ENCODE measurements at regions not wholly inside any gene's neighbourhood (a gene's known extent, or its start where the extent isn't known, plus 50 kb on each side); places are given as distances from the start of the nearest gene placed in this dataset.

GRCh38 chr17:12301551-12301950, 280.9 kb downstream of the MAP2K4 start:
- Histone ChIP-seq H3K9ac (no peak overlapping the region), H3K36me3 (no peaks in the 10 kb centered on the region), H3K4me3 (no peak overlapping the region), H3K4me1 (peaks cover 5% of the 10 kb centered on the region), H3K27ac (no peak overlapping the region), H3K4me2 (no peak overlapping the region), H3K27me3 (no peaks in the 10 kb centered on the region), H4K20me1 (ENCODE audit: low read depth) (no peaks in the 10 kb centered on the region), H3K9me3 (ENCODE audit: low read depth) (no peaks in the 10 kb centered on the region), H3K79me2 (ENCODE audit: low read depth) (no peaks in the 10 kb centered on the region), H3F3A (ENCODE audit: low read depth) (no peaks in the 10 kb centered on the region), H2AFZ (replicated peaks) (no peak overlapping the region)
- Mint-ChIP-seq H3K4me3 (no peak overlapping the region), H3K36me3 (no peaks in the 10 kb centered on the region), H3K27ac (no peak overlapping the region), H3K9me3 (no peaks in the 10 kb centered on the region), H3K27me3 (ENCODE audit: insufficient read depth, low read depth) (peaks cover 3% of the 10 kb centered on the region), H3K4me1 (peaks cover 11% of the 10 kb centered on the region)
- no peak for DNase-seq (ENCODE audit: low spot score)
- TF ChIP-seq EZH2 (IDR thresholded peaks at IDR 0.05) = no peak
- TF ChIP-seq CTCF (IDR thresholded peaks at IDR 0.05) = no peak
- no peak for TF ChIP-seq EZH2phosphoT487 (IDR thresholded peaks at IDR 0.05)

- TF ChIP-seq CTCF (IDR thresholded peaks at IDR 0.05) (no peak), EZH2 (IDR thresholded peaks at IDR 0.05) (no peak), EZH2phosphoT487 (IDR thresholded peaks at IDR 0.05) (no peak)
- no peaks in the 10 kb centered on the region for H3K4me1 ChIP-seq
- no peak for DNase-seq (ENCODE audit: low spot score)
- H3K27ac ChIP-seq = no peak overlapping the region
- H3K9me3 ChIP-seq (ENCODE audit: low read depth) = no peaks in the 10 kb centered on the region
- no peaks in the 10 kb centered on the region for H3K36me3 Mint-ChIP-seq
- no peak overlapping the region for H3K4me3 ChIP-seq
- H3F3A ChIP-seq (ENCODE audit: low read depth) = no peaks in the 10 kb centered on the region
- no peaks in the 10 kb centered on the region for H3K27me3 ChIP-seq
- no peaks in the 10 kb centered on the region for H4K20me1 ChIP-seq (ENCODE audit: low read depth)
- no peak overlapping the region for H3K4me3 Mint-ChIP-seq
- no peaks in the 10 kb centered on the region for H3K9me3 Mint-ChIP-seq
- H3K27ac Mint-ChIP-seq = no peak overlapping the region
- H3K36me3 ChIP-seq = no peaks in the 10 kb centered on the region
- H3K79me2 ChIP-seq (ENCODE audit: low read depth) = no peaks in the 10 kb centered on the region
- peaks cover 1% of the 10 kb centered on the region for H3K4me1 Mint-ChIP-seq
- H3K4me2 ChIP-seq = no peak overlapping the region
- H3K27me3 Mint-ChIP-seq (ENCODE audit: insufficient read depth, low read depth) = peaks cover 2% of the 10 kb centered on the region
- no peak overlapping the region for H3K9ac ChIP-seq
- H2AFZ ChIP-seq (replicated peaks) = no peak overlapping the region
These were observed 282.0 kb downstream of the MAP2K4 start for GRCh38 chr17:12302711-12303110.

GRCh38 chr17:12310811-12311210, 290.1 kb downstream of the MAP2K4 start:
- Histone ChIP-seq H3K4me1 (no peaks in the 10 kb centered on the region), H4K20me1 (ENCODE audit: low read depth) (no peaks in the 10 kb centered on the region), H3K36me3 (no peaks in the 10 kb centered on the region), H3F3A (ENCODE audit: low read depth) (no peaks in the 10 kb centered on the region), H3K9me3 (ENCODE audit: low read depth) (no peaks in the 10 kb centered on the region), H2AFZ (replicated peaks) (no peak overlapping the region), H3K4me2 (no peak overlapping the region), H3K4me3 (no peak overlapping the region), H3K79me2 (ENCODE audit: low read depth) (no peaks in the 10 kb centered on the region), H3K27me3 (no peaks in the 10 kb centered on the region), H3K9ac (no peak overlapping the region), H3K27ac (no peak overlapping the region)
- Mint-ChIP-seq H3K27me3 (ENCODE audit: insufficient read depth, low read depth) (peaks cover 2% of the 10 kb centered on the region), H3K4me1 (no peaks in the 10 kb centered on the region), H3K27ac (no peak overlapping the region), H3K4me3 (no peak overlapping the region), H3K9me3 (peaks cover 28% of the 10 kb centered on the region), H3K36me3 (no peaks in the 10 kb centered on the region)
- no peak for TF ChIP-seq EZH2phosphoT487 (IDR thresholded peaks at IDR 0.05)
- no peak for TF ChIP-seq EZH2 (IDR thresholded peaks at IDR 0.05)
- TF ChIP-seq CTCF (IDR thresholded peaks at IDR 0.05) = no peak
- no peak for DNase-seq (ENCODE audit: low spot score)

All from neural progenitor cell (in vitro differentiated cells).